GM18505 (cell line): ENCODE measurements at regions not wholly inside any gene's neighbourhood (a gene's known extent, or its start where the extent isn't known, plus 50 kb on each side); places are given as distances from the start of the nearest gene placed in this dataset.
"Not testable (repeated sequence)": the region's sequence is repeated elsewhere in the genome, so short reads cannot be mapped to it uniquely, and the experiment has no call there.

ENCODE experiments used
- ATAC-seq: cut with Tn5 transposase; IDR thresholded peaks from one replicate; pipeline ENCODE4 v1.9.1; 2021; ENCODE audit not compliant: unreplicated experiment
- POLR2A ChIP-seq: IDR thresholded peaks from 4 replicates; pipeline ENCODE4 v1.6.1; 2011; ENCODE audit warnings: borderline replicate concordance; ENCODE audit not compliant: insufficient read depth, insufficient read length; ENCODE audit errors: extremely low read depth

DNA sequence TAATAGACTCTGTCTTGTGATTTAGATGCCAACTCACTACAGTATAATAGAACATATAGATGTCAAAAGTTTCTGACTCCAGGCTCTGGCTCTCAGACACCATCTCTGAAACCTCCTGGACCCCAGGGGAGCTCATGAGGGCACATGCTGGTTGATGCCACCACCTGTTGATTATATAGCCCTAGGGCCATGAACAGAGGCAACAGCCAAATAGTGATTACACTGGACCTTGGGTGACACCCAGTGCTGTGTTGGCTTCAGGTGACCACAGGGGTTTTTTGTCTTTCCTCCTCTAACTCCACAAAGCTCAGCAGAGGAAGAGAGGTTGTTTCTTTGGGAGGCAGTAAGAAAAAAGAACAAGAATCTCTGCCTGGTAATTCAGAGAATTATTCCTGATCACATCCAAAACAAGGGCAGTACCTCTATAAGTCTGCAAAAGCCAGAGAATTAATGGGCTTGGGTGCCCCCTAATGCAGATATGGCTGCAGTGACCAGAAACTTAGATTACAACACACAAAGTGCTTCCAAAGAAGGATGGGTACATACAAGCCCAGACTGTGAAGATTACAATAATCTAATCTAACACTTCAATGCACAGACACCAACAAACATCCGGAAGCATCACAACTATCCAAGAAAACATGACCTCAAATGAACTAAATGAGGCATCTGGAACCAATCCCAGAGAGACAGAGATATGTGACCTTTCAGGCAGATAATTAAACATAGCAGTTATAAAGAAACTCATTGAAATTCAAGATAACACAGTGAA, 1920.6 kb downstream of the ARAP2 start:
- ATAC-seq = no peak
- no peak for TF ChIP-seq POLR2A

DNA sequence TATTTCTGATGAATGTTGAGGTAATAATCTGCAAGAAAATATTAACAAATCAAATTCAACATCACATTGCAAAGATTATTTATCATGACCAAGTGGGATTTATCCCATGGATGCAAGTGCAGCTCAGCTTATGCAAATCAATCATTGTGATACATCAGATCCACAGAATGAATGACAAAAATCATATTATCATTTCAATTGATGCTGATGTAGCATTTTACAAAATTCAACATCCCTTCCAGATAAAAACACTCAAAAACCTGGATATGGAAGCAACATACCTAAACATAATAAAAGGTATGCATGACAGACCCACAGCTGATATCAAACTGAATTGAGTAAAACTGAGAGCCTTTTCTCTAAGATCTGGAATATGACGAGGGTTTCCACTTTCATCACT, 1915.4 kb downstream of the ARAP2 start:
- no peak for ATAC-seq
- no peak for TF ChIP-seq POLR2A

DNA sequence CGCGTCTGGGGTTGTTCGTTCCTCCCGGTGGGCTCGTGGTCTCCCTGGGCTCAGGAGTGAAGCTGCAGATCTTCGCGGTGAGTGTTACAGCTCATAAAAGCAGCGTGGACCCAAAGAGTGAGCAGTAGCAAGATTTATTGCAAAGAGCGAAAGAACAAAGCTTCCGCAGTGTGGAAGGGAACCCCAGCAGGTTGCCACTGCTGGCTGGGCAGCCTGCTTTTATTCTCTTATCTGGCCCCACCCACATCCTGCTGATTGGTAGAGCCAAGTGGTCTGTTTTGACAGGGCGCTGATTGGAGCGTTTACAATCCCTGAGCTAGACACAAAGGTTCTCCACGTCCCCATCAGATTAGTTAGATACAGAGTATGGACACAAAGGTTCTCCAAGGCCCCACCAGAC, 1909.2 kb downstream of the ARAP2 start:
- not testable (repeated sequence) for ATAC-seq

DNA sequence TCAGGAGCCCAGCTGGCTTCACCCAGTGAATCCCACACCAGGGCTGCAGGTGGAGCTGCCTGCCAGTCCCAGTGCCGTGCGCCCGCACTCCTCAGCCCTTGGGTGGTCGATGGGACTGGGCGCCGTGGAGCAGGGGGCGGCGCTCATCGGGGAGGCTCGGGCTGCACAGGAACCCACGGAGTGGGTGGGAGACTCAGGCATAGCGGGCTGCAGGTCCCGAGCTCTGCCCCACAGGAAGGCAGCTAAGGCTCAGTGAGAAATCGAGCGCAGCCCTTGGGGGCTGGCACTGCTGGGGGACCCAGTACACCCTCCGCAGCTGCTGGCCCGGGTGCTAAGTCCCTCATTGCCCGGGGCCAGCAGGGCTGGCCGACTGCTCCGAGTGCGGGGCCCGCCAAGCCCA, 1908.8 kb downstream of the ARAP2 start:
- not testable (repeated sequence) for ATAC-seq

DNA sequence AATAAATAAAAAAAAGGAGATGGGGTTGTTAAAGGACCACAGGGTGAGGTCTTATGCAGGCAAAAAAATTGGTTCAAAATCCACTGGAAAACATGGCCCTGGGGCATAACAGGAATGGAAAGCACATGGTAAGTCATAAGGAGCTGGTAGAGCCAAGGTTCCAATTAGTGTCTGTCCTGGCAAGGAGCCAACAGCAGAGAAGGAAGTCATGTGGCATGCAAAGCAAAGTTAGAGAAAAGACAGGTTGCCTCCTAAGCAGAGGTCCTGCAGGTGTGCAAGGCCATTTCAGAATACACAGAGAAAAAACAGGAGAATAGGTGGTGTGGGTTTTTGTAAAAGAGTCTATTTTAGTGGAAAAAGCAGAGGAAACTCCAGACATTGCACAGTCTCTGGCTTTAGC, 1881.7 kb downstream of the ARAP2 start:
- ATAC-seq = no peak

DNA sequence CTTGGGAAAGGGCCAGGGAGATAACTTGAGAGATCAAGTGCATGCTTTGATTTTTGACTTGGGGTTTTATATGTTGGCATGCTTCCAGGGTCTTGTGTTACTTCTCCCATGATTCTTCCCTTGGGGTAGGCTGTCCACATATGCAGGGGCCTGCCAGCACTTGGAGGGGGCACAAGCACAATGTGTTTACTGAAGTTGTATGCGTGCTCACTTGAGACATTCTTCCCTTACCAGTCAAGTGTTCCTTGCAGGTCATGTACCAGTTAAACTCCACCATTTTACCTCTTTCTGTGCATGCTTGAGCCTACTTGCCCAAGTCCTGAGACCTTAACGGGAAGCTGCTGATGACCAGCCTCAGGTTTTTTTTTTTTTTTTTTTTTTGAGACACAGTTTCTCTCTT, 1880.5 kb downstream of the ARAP2 start:
- TF ChIP-seq POLR2A = no peak
- no peak for ATAC-seq

More for the DNA sequence above, 1881.7 kb downstream of the ARAP2 start:
- no peak for TF ChIP-seq POLR2A

DNA sequence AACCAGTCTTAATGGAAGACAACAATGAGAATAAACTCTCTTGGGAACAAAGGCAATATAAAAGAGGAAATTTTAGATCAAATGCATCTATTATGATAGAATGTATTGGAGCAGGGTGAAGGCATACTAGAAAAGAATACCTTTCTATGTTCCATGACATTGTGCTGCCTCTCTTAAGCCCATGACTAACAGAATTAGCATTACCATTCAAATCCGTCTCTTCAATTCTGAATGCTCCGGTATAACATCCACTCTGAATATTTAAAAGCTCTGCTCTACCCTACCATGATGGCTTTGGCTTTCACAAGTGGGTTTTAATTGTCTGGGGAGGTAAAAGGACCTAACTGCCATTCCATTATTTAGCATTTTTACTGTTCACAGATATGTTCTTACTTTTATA, 1878.4 kb downstream of the ARAP2 start:
- no peak for ATAC-seq
- no peak for TF ChIP-seq POLR2A

DNA sequence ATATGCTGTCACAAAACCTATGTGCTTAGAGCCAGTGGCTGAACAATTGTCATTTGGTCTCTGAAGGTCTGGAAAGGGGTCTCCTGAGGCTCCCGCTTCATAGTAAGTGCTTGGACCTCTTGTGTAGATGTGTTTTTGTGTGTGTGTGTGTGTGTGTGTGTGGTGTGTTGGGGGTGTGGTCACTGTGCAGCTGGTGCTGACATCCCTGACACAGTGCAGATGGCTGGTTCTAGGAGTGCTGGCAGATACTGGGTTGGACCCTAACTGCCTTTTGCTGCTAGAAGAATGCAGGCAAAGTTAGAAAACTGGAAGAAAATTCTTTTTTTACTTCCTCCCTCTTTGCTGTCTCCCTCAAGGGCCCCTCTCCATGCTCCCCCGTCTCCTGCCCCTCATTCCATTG, 1872.6 kb downstream of the ARAP2 start:
- no peak for TF ChIP-seq POLR2A
- no peak for ATAC-seq

DNA sequence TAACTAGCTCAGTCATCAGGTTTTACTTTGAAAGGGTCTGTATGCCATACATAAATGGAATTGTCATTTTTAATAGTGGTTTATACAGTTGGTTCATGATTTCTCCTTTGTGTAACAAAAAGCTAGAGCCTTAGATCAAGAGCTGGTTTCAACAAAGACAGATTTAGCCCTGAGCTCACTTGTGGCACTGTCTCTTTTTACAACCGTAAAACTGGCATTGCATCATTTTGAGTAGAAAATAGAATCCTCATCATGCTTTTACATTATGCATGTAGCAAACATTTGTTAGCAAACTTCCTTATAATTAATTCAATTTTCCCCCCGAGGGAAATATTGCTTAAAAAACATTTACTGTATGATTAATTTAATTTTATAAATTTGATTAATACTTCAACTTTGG, 1871.5 kb downstream of the ARAP2 start:
- ATAC-seq = no peak
- no peak for TF ChIP-seq POLR2A

DNA sequence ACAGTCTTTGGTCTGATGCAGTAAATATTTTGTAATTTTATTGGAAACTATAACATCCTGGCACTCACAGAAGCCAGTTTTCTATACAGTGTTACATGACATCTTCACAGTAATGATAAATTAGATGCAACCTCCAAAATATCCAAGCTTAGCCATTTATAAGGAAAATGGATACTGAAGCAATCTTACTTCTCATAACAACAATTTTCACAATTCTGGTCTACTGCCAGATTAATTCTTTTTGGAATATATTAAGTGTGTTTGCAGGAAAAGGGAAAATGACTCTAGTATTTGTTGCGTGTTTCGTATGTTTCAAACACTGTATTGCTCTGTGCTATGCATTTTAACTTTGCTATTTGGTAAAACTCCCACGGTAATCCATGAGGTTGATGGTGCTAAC, 1870.9 kb downstream of the ARAP2 start:
- no peak for TF ChIP-seq POLR2A
- ATAC-seq = no peak

DNA sequence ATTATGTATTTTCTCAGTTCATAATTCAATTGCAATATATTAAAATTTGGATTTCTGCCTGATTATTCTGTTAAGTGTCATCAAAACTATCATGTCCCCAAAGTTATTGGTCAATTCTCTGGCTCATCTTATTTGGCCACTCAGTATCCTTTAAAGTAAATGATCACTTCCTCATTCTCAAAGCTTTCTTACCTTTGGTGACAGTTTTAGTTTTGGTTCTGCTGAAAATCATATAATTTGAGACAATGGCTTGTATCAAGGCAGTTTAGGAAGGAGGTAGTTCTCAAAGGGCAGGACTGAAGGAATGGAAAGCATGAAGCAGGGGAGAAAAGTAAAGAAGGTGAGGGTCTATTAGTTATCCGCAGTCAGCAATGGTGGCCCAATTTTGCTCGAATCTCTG, 1832.1 kb downstream of the ARAP2 start:
- TF ChIP-seq POLR2A = no peak
- no peak for ATAC-seq

DNA sequence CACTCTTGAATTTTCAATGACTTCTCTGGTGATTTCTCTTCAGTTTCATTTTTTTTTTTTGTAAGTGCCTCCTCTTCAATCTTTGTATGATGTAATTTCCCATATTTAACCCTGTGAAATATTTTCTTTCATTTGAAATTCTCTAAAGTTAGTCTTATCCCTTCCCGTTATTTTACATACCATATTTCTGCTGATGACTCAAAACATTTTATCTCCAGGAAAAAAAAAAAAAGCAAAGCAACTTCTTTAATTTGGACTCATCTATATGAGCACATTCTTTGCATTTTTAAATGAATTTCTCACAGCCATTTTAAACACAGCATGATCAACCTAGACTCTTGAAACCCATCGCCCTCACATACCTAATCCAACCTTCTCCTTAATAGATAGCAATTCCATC, 1831.4 kb downstream of the ARAP2 start:
- no peak for ATAC-seq
- TF ChIP-seq POLR2A = no peak

DNA sequence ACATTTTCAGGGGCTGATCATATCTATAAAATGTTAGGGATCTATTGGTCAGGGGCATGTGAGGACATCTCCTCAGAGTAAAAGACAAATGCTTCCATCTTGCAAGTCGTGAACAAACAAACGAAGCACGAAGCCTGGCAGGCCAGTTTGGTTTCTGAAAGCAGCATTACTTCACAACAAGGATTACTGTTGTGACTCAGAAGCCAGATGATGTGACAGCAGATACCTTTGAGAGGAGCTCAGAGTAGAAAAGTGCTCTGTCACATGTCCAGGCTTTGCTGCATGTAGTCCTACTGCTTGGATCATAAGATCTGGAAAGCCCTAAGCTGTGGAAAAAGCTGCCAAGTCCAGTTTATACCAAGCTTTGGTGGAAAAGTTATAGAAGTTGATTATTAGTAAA, 1827.2 kb downstream of the ARAP2 start:
- ATAC-seq = no peak
- no peak for TF ChIP-seq POLR2A

DNA sequence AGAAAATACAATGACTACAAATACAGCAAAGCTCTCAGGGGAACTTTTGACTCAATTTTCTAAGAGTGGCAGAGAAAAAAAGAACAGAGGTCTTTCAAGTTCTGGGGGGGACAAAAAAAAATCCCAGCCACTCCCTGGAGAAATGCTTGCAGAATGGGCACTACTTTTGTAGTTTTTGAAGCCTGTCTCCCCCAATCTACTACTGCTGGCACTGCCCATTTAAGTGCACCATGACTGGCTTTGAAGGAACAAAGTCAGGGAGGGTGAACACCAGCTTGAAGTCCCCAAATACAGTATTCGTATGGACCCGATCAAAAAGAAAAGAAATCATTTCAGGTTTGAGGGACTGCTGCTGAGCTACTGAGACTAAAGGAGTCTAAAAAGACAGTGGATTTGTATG, 1824.4 kb downstream of the ARAP2 start:
- no peak for ATAC-seq
- TF ChIP-seq POLR2A = no peak

DNA sequence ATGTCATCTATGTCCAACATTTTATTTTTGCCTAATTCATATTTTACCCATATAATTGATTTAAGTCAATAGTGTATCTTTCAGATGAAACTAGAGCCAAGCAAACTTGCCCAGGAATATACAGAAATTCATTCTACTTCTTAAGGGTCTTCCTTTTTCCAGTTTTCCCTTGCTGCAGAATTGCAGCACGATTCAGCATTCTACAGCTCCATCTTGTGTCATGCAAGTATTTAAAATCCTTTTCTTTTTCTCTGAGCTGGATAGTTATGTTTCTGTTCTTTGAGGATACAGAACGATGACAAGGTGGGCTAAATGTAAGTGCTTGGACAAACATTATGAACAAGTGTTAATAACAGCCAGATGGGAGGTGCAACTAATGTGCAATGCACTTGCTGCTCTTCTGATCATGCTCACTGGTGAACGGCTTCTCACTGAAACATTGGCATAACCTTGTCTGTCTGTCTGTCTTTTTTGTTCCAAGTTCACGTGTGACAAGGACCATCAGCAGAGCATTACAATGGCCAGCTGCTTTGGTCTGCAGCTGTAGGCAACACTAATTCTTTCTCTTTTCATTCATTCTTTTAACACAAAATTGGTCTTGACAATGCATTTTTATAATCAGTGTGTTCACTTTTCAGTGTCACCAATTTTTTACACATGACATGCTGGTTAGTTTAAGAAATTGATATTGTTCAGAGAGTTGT, 1821.7 kb downstream of the ARAP2 start:
- no peak for ATAC-seq
- TF ChIP-seq POLR2A = no peak

DNA sequence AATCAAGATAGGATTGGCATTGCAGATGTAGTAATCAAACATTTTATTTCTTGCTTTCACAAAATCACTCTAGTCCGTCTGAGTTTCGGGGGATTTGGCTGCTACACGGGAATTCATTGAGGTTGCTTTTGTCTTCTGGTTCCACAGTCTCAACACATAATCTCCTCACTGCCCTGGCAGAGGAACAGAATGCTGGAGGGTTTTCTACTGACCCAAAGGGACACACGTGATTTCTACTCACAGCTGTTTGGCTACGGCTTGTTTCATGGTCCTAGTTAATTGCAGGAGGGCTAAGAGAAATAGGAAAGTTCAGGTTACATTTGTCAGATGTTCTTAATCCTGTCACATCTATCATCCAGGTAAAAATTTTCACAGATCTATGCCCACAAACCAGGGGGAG, 1811.6 kb downstream of the ARAP2 start:
- TF ChIP-seq POLR2A = no peak
- no peak for ATAC-seq

DNA sequence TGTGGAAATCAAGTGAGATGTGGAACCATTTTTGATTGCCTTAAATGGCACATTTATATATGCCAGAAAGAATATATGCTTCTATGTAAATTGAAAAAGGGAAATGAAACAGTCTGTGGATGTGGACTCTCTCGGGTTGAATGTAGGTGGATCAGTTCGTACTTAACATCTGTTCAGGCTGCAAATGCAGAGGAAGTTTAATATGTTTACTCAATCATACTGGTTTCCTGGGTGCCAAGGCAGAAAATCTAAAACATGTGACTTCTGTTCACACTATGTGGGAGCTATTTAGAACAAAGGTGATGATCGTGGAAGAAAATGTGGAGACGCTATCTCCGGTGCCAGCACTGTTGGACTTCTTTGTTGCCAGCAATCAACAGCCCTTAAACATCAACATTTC, 1809.9 kb downstream of the ARAP2 start:
- not testable (repeated sequence) for ATAC-seq
